ENCODE measurements at regions not wholly inside any gene's neighbourhood (a gene's known extent, or its start where the extent isn't known, plus 50 kb on each side); places are given as distances from the start of the nearest gene placed in this dataset.

- no peak for TF ChIP-seq POLR2A (IDR thresholded peaks at IDR 0.05; ENCODE audit: low read depth, low read length)
- no peak for TF ChIP-seq TAF1 (IDR thresholded peaks at IDR 0.05; ENCODE audit: low read depth, low read length)
- no peak for TF ChIP-seq POLR2AphosphoS5 (IDR thresholded peaks at IDR 0.05; ENCODE audit: low read depth, low read length)
- no peak for TF ChIP-seq SPI1 (IDR thresholded peaks at IDR 0.05; ENCODE audit: low read depth, low read length)
These were observed 621.3 kb downstream of the ANKRD7 start for GRCh38 chr7:118845791-118846190.
